Heart left ventricle (tissue), 13 donors: ENCODE measurements at regions not wholly inside any gene's neighbourhood (a gene's known extent, or its start where the extent isn't known, plus 50 kb on each side); places are given as distances from the start of the nearest gene placed in this dataset.

Experiments
- CTCF ChIP-seq, 12 donors: fragments of 200-600 bp; sonication (generic) in 4 of 12; IDR thresholded peaks; one replicate each; pipeline versions ENCODE4 v1.5.0 to v1.8.0; 2018 to 2022; ENCODE audit warnings: antibody characterized with exemption in 12 of 12, mild to moderate bottlenecking in 5 of 12
- POLR2A ChIP-seq, 2 donors: fragments of 450-650 bp; IDR thresholded peaks; one replicate each; pipeline ENCODE4 v1.6.1; 2017; ENCODE audit warnings: antibody characterized with exemption in 2 of 2, mild to moderate bottlenecking in 2 of 2, moderate library complexity in 2 of 2
- donor health status: ischemic (EF 13 %, LVEDD 7.1; RV severe dilation, severe dysfunction).
- donor health status: DM: no; HTN: yes; CAD: no.
- donor health status: DM: no; HTN: no; CAD: no.
- donor health status: ischemic (EF 25% LVEDD 6.9; RV normal size, moderate dysfunction).
- donor health status: ischemic (EF 25% LVEDD 5.7; RV mildly dilated, moderate dysfunction).
- donor health status: ischemic (EF 35%, LVEDD 5.7; RV mildly dilated, moderate dysfunction).
- donor health status: nonischemic (EF 11% LVEDD 7.7; RV severe dilation, severe dysfunction).
- donor health status: DM: yes; HTN: yes; CAD: no.
- donor health status: PGD.
- donor health status: ischemic (EF 29% LVEDD 5.4; RV normal size, mild dysfunction).
- donor health status: nonischemic (EF 23%, LVEDD 6.1; RV moderate dilation, normal function).

DNA sequence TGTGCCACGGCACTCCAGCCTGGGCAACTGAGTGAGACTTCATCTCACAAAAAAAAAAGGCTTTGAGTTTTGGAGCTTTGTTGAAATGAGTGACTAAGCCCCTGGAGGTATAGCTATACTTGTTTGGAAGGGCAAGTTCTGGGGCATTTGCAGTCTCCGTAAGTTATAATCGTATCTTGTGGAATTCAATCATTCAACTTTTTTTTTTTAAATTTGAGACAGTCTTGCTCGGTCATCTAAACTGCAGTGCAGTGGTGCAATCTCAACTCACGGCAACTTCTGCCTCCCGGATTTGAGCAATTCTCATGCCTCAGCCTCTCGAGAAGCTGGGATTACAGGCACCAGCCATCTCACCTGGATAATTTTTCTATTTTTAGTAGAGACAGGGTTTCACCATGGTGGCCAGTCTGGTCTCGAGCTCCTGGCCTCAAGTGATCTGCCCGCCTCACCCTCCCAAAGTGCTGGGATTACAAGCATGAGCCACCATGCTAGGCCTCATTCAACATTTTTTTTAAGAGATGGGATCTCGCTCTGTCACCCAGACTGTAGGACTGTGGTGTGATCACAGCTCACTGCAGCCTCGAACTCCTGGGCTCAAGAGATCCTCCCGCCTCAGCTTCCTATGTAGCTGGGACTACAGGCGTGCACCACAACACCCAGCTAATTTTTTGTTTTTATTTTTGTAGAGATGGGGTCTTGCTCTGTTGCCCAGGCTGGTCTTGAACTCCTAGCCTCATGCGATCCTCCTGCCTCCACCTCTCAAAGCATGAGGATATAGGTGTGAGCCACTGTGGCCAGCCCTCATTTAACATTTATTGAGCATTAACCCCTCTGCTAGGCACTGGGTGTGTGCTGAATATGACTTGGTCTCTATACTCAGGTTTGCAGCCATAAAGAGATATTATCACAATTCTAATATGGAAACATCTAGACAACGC, 133.7 kb upstream of the MAP1LC3B2 start:
- TF ChIP-seq CTCF (IDR thresholded peaks at IDR 0.05) (no peak), POLR2A (IDR thresholded peaks at IDR 0.05) (no peak)
